SKM-1 treated with dmso at 0.1 percent for 144 hours (cell line): ENCODE measurements at regions not wholly inside any gene's neighbourhood (a gene's known extent, or its start where the extent isn't known, plus 50 kb on each side); places are given as distances from the start of the nearest gene placed in this dataset.
A peak's percentile ranks its signal among the peaks of the same experiment; 100 is the strongest.

Source experiments
- DNase-seq: peaks from one replicate; lab custom pipeline; 2025; ENCODE audit not compliant: unreplicated experiment; lab: John Stamatoyannopoulos, UW

DNA sequence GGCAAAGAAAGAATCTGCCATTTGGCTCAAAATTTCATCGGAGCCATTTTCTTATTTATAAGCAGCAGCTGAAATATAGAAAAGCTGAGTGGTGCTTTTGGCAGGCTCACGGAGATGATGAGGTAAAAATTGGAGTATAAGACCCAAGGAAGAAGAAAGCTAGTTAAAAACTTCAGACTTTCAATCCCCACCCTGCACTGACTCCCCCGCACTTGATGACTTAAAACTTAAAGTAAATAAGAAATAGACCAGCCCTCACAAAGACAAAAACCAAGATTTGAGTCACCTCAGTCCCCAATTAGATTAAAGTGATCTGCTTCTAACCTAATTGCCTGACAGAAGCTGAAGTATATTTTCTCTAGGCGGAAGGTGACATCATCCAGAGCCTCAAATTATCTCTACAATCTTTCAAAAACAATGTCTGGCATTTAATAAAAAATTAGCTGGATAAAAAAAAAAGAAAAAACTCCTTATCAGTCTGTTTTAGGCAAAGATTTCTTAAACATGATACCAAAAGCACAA, 124.0 kb upstream of the PJA2 start:
- no peak for DNase-seq

DNA sequence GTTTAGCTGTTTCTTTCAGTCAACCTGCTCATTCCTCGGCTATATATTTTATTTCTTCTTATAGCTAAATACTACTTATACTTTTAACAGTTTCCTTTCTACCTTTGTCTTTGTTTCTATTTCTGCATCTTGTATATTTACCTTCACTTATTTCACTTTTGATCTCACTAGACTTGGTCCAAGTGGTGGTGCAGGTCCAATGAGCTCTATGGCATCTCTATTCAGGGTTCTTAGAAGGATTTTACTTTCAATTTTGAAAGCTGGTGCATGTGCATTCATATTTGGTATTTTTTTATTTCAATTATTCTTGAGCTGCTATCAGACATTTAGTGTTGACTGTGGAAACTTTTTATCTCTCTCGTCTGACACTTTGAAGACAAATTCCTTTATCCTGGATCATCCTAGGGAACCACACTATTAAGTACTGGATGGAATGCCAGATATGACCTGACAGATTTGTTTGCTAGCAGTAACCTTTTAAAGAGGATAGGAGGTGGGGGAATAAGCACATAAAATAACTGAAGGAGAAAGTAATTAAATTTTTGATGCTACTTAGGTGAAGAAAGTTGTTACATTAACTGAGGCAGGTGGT, 123.1 kb upstream of the PJA2 start:
- no peak for DNase-seq

GRCh38 chr5:109531262-109531661, 121.5 kb upstream of the PJA2 start:
- no peak for DNase-seq

DNA sequence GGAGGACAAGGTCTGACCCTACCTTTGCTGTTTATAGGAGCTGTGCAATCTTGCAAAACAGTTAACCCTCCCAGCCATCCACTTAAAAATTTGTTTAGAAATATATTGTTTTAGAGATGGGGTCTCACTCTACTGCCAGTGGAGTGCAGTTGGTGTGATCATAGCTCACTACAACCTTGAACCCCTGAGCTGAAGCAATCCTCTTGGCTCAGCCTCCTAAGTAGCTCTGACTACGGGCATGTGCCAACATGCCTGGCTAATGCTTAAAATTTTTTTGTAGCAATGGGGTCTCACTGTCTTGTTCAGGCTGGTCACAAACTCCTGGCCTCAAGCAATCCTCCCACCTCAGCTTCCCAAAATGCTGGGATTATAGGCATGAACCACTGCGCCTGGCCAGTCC, 120.2 kb upstream of the PJA2 start:
- no peak for DNase-seq

DNA sequence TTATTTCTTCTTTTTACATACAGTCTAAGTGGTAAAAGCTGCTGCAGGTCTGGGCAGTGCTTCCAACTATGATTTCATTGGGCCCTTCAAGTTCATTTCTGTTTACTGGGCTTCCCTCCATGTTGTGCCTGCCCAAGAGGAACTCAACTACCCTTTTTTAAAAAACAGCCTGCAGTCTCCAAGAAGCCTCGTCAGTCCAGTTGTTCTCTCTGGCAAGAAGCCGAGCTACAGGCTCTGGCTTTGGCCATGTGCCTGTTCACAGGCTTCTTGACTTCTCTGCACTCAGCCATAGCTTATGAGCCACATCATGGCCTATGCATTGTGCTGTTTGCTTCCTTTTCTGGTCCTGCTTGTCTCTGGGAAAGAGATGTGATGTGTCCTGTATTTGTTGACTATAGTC, 119.7 kb upstream of the PJA2 start:
- no peak for DNase-seq

- DNase-seq, result no peak
These were observed 114.8 kb upstream of the PJA2 start for GRCh38 chr5:109524555-109524954.

DNA sequence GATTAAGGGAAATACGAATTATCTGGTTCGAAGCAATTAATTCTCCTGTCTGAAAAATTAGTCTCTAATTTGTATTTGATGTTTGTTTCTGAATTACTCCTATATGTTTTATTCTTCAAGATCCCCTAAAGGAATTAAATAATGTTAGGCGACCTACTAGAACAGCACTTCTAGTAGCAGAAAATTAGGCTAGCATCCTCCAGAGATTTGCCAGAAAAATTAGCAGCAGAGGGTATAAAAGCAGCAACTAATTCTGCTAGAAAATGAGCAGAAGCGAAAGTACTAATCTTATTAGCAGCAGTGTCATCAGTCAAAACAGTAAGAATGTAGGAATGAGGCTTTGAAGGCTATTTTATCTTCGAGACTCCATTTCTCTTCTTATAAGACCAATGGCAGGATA, 114.3 kb upstream of the PJA2 start:
- DNase-seq, result no peak

DNA sequence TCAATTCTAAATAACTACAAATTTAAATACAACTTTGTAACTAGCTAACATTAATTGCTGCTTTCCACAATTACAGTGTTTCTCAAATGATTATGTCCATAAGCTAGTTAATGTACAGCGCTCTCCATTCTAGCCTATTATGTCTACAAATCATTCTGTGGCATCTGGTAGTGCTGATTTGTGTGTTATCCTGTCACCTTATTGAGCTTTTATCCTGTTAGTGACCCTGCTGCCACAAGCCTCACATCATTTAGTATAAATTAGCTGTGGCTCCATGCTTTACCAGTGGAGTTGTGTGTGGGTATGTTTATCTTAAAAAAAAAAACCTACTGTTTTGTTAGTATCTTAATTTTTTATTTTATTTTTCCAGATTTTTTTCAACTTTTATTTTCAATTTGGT, 112.6 kb upstream of the PJA2 start:
- DNase-seq, result no peak

DNA sequence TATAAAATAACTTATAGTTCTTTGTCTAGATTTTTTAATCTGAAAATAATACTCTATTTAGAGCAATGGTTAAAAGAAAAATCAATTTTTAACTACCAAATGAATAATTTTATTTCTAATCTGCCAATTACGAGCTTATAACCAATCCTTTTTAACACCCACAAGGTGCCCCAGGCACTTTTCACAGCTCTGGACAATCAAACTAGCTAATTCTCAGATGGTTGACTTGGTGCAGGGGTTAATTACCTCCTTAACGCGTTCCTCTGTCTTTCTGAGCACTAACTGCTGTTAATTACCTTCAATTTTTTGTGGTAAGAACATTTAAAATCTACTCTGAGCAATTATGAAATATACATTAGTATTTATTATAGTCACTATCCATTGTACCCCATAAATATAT, 109.6 kb upstream of the PJA2 start:
- no peak for DNase-seq

- no peak for DNase-seq
These were observed 106.6 kb upstream of the PJA2 start for GRCh38 chr5:109516390-109516789.

GRCh38 chr5:109511980-109512734, 102.4 kb upstream of the PJA2 start:
- no peak for DNase-seq

- peak; percentile 52 for DNase-seq
These were observed 96.8 kb upstream of the PJA2 start for GRCh38 chr5:109506556-109506955.

GRCh38 chr5:109496112-109496511, 86.3 kb upstream of the PJA2 start:
- DNase-seq, result no peak

GRCh38 chr5:109487753-109488420, 78.1 kb upstream of the PJA2 start:
- no peak for DNase-seq

- no peak for DNase-seq
These were observed 76.5 kb upstream of the PJA2 start for GRCh38 chr5:109486200-109486804.

DNA sequence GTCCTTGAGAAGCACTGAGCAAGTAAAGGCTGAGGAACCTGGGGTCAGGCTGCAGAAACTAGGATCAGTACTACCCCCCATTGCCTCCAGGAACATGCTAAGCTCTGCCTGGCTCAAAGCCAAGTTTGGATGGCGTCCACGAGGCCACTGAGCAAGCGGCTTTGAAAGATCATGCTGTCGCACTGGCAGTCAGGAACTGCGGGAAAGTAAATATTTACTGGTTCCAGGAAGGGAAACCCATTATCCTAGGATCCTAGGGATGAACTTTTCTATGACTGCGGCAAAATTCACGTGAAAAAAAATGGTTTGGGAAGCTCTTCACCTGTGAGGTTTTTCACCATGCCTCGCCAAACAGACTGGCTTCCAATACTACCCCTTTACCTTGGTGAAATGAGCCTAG, 75.3 kb upstream of the PJA2 start:
- no peak for DNase-seq

- DNase-seq, result no peak
These were observed 74.8 kb upstream of the PJA2 start for GRCh38 chr5:109484597-109484996.

DNA sequence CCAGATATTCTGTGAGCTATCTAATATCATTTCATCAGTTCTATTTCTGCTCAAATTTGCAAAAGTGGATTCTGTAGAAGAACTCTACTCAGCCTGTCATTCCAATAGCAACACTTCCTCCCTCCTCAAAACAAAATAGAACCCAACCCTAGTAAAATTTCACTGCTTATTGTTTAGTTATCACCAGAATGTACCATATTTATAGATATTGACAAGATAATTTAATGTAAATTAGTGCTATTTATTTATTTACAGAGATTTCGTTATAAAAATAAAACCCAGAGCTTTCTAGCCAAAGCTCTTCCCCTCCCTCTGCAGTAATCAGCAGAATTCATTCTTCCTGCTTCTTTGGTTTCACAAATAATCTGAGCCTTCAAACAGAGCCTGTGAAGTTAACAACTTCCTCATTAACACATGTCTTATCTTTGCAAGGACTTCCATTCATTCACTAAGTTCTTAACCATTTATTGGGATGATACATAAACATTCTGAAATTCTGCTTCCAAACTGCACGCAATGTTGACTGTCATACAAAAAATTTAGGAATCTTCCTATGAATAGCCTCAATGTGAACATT, 73.7 kb upstream of the PJA2 start:
- DNase-seq, result peak; percentile 21

DNA sequence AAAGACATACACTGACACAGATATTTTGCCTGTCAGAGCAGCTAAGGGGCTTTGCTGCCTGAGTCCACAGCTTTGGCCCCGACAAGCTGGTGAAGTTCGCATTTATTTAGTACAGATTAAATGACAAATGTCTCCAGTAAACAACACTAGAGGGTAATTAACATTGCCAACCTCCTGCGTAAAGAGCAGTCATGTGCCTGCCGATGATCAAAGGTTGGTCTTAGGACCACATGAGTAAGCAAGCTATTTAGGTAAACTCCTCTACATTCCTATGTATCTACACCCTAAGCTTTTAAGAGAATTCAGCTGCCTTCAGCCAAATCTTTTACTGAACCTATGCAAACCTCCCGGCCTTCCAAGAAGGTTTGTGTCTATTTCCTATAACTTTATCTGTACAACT, 73.0 kb upstream of the PJA2 start:
- DNase-seq, result no peak

DNA sequence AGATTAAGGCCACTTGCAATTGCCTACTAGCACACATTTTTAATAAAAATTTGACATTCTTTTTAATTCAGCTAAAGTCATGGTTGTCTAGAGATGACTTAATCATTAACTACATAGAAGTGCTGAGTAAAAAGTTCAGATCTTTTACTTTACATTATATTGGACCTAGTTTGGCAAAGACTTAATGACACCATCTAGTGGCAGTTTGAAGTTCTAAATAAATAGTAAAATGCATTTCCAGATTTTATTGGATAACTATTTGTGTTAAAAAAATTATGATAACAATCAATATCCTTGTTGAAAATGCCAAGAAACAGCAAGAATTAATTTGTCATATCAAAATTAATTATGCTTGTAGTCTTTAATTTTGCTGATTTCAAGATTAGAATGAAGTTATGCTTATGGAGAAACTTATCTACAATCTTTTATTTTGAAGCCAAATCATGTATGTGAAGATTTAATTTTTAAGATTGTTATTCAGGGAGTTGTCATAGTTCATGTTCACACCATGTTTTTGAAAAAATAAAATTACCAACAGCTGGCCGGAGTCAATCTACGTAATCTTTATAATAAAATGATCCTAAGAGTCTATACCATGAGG, 69.6 kb upstream of the PJA2 start:
- DNase-seq, result no peak

DNA sequence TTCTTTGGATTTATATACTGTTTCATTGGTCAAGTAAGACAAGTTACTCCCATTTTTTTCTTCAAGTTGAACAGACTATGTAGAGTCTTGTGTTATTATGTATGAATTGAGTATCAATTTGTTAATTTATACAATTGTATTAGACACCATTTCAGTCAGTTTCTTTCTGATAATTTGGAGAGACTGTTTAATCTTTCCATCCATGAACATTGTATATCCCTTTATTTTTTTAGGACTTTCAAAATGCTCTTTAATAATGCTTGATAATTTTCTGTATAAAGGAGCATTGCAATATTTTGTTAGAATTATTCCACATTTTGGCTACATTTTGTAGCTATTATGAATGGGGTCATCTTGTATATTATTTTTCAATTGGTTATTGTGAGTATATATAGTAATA, 69.1 kb upstream of the PJA2 start:
- DNase-seq, result no peak
